Neural progenitor cell (in vitro differentiated cells): ENCODE measurements at regions not wholly inside any gene's neighbourhood (a gene's known extent, or its start where the extent isn't known, plus 50 kb on each side); places are given as distances from the start of the nearest gene placed in this dataset.
A peak's percentile ranks its signal among the peaks of the same experiment; 100 is the strongest.
"Not testable (repeated sequence)": the region's sequence is repeated elsewhere in the genome, so short reads cannot be mapped to it uniquely, and the experiment has no call there.

Experiments used
- DNase-seq: peaks from one replicate; pipeline ENCODE4 v3.0.0-alpha.2; 2016; ENCODE audit warnings: low spot score
- H2AFZ ChIP-seq: fragments of 200-600 bp; sonication (generic); replicated peaks from 2 replicates; pipeline ENCODE4 v1.6.1; 2016; ENCODE audit warnings: antibody characterized with exemption
- H3F3A ChIP-seq: fragments of 200-600 bp; sonication (generic); 2 replicates; pipeline ENCODE4 v1.6.1; 2016; ENCODE audit warnings: antibody characterized with exemption, low read depth
- H3K27ac ChIP-seq: fragments of 200-600 bp; sonication (generic); 2 replicates; pipeline ENCODE4 v1.5.1; 2016; ENCODE audit warnings: mild to moderate bottlenecking
- H3K27me3 ChIP-seq: fragments of 200-600 bp; sonication (generic); 2 replicates; pipeline ENCODE4 v1.6.1; 2016; ENCODE audit warnings: mild to moderate bottlenecking, moderate library complexity
- H3K36me3 ChIP-seq: fragments of 200-600 bp; sonication (generic); 2 replicates; pipeline ENCODE4 v1.5.1; 2016
- H3K4me1 ChIP-seq: fragments of 200-600 bp; sonication (generic); 2 replicates; pipeline ENCODE4 v1.6.1; 2016; ENCODE audit warnings: mixed run types
- H3K4me2 ChIP-seq: fragments of 200-600 bp; sonication (generic); 2 replicates; pipeline ENCODE4 v1.6.1; 2016
- H3K4me3 ChIP-seq: fragments of 200-600 bp; sonication (generic); 2 replicates; pipeline ENCODE4 v1.5.1; 2016
- H3K79me2 ChIP-seq: fragments of 200-600 bp; sonication (generic); 2 replicates; pipeline ENCODE4 v1.6.1; 2016; ENCODE audit warnings: low read depth
- H3K9ac ChIP-seq: fragments of 200-600 bp; sonication (generic); 2 replicates; pipeline ENCODE4 v1.6.1; 2016
- H3K9me3 ChIP-seq: fragments of 200-600 bp; sonication (generic); 2 replicates; pipeline ENCODE4 v1.5.1; 2016; ENCODE audit warnings: low read depth
- H4K20me1 ChIP-seq: fragments of 200-600 bp; sonication (generic); 2 replicates; pipeline ENCODE4 v1.6.1; 2016; ENCODE audit warnings: low read depth
- H3K27ac Mint-ChIP-seq: 3 replicates; pipeline ENCODE4 v1.8.0; 2021; ENCODE audit warnings: mixed read lengths
- H3K27me3 Mint-ChIP-seq: 2 replicates; pipeline ENCODE4 v1.8.0; 2022; ENCODE audit warnings: low read depth, mild to moderate bottlenecking, inconsistent platforms, moderate library complexity, mixed read lengths; ENCODE audit not compliant: insufficient read depth
- H3K36me3 Mint-ChIP-seq: 3 replicates; pipeline ENCODE4 v1.8.0; 2021; ENCODE audit warnings: mixed read lengths
- H3K4me1 Mint-ChIP-seq: 3 replicates; pipeline ENCODE4 v1.8.0; 2021; ENCODE audit warnings: mixed read lengths
- H3K4me3 Mint-ChIP-seq: 3 replicates; pipeline ENCODE4 v1.8.0; 2021; ENCODE audit warnings: mild to moderate bottlenecking, moderate library complexity, mixed read lengths
- H3K9me3 Mint-ChIP-seq: 3 replicates; pipeline ENCODE4 v1.8.0; 2020; ENCODE audit warnings: mixed read lengths
- EZH2 ChIP-seq: fragments of 200-600 bp; sonication (generic); IDR thresholded peaks from 2 replicates; pipeline ENCODE4 v1.6.1; 2017; ENCODE audit warnings: antibody characterized with exemption, mild to moderate bottlenecking, moderate library complexity
- EZH2phosphoT487 ChIP-seq: fragments of 200-600 bp; sonication (generic); IDR thresholded peaks from 2 replicates; pipeline ENCODE4 v1.6.1; 2017; ENCODE audit warnings: antibody characterized with exemption
- TF ChIP-seq, protein P1 (sequence below): fragments of 200-600 bp; sonication (generic); IDR thresholded peaks from 2 replicates; pipeline ENCODE4 v1.5.1; 2017; ENCODE audit warnings: antibody characterized with exemption, mild to moderate bottlenecking

DNA sequence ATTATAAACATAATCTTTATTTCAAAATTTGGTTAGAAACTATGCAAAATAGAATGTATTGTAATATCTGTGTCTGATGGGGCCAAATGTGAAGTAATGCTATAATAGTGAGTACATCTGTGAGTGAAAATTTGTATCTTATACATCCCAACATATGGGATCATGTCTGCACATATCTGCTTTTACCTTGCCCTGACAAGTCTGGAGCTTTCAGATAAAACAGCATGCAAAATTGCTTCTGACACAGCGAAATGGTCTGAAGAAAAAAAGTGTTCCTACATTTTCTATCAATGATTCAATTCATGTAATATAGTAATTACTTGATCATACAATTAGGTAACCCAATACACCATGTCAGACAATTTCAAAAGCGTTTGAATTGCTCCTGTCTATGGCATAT, 58.1 kb upstream of the P3H2 start:
- DNase-seq, result no peak
- Mint-ChIP-seq H3K9me3 (peaks cover 5% of the 10 kb centered on the region), H3K36me3 (no peaks in the 10 kb centered on the region), H3K27ac (no peak overlapping the region), H3K4me1 (peaks cover 29% of the 10 kb centered on the region), H3K27me3 (no peaks in the 10 kb centered on the region), H3K4me3 (no peak overlapping the region)
- TF ChIP-seq, protein P1, sequence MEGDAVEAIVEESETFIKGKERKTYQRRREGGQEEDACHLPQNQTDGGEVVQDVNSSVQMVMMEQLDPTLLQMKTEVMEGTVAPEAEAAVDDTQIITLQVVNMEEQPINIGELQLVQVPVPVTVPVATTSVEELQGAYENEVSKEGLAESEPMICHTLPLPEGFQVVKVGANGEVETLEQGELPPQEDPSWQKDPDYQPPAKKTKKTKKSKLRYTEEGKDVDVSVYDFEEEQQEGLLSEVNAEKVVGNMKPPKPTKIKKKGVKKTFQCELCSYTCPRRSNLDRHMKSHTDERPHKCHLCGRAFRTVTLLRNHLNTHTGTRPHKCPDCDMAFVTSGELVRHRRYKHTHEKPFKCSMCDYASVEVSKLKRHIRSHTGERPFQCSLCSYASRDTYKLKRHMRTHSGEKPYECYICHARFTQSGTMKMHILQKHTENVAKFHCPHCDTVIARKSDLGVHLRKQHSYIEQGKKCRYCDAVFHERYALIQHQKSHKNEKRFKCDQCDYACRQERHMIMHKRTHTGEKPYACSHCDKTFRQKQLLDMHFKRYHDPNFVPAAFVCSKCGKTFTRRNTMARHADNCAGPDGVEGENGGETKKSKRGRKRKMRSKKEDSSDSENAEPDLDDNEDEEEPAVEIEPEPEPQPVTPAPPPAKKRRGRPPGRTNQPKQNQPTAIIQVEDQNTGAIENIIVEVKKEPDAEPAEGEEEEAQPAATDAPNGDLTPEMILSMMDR, result no peak
- Histone ChIP-seq H2AFZ (no peak overlapping the region), H3K9me3 (no peaks in the 10 kb centered on the region), H3K9ac (no peak overlapping the region), H3K27me3 (no peaks in the 10 kb centered on the region), H3K27ac (no peak overlapping the region), H3K79me2 (no peaks in the 10 kb centered on the region), H3K4me1 (peaks cover 13% of the 10 kb centered on the region), H3K36me3 (no peaks in the 10 kb centered on the region), H3K4me2 (no peak overlapping the region), H3F3A (no peaks in the 10 kb centered on the region), H3K4me3 (no peak overlapping the region), H4K20me1 (no peaks in the 10 kb centered on the region)

DNA sequence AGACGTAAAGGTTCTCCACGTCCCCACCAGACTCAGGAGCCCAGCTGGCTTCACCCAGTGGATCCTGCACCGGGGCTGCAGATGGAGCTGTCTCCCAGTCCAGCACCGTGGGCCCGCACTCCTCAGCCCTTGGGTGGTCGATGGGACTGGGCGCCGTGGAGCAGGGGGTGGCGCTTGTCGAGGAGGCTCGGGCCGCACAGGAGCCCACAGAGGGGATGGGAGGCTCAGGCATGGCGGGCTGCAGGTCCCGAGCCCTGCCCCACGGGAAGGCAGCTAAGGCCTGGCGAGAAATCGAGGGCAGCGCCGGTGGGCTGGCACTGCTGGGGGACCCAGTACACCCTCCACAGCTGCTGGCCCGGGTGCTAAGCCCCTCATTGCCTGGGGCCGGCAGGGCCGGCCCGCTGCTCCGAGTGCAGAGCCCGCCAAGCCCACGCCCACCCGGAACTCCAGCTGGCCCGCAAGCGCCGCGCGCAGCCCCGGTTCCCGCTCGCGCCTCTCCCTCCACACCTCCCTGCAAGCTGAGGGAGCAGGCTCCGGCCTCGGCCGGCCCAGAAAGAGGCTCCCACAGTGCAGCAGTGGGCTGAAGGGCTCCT, 56.3 kb upstream of the P3H2 start:
- peaks cover 36% of the 10 kb centered on the region for H3K4me1 Mint-ChIP-seq
- H3K36me3 ChIP-seq, DNase-seq, H3K4me3 ChIP-seq, H3F3A ChIP-seq, H4K20me1 ChIP-seq, H2AFZ ChIP-seq, H3K79me2 ChIP-seq, H3K9me3 Mint-ChIP-seq, H3K4me3 Mint-ChIP-seq, H3K9me3 ChIP-seq, H3K27ac ChIP-seq, H3K9ac ChIP-seq, H3K27ac Mint-ChIP-seq, H3K4me1 ChIP-seq, H3K27me3 Mint-ChIP-seq, H3K36me3 Mint-ChIP-seq, H3K4me2 ChIP-seq, H3K27me3 ChIP-seq: not testable (repeated sequence)

DNA sequence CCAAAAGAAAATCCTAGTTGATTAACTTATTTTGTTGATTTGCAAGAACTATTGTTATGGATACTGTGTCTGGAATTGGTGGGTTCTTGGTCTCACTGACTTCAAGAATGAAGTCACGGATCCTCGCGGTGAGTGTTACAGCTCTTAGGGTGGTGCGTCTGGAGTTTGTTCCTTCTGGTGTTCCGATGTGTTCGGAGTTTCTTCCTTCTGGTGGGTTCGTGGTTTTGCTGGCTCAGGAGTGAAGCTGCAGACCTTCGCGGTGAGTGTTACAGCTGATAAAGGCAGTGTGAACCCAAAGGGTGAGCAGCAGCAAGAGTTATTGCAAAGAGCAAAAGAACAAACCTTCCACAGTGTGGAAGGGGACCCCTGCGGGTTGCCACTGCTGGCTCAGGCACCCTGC, 55.4 kb upstream of the P3H2 start:
- H3K4me1 Mint-ChIP-seq, result peaks cover 38% of the 10 kb centered on the region
- not testable (repeated sequence) for H3F3A ChIP-seq, H2AFZ ChIP-seq, H3K9ac ChIP-seq, H4K20me1 ChIP-seq, H3K27me3 ChIP-seq, H3K36me3 Mint-ChIP-seq, DNase-seq, H3K79me2 ChIP-seq, H3K4me2 ChIP-seq, H3K27ac ChIP-seq, H3K9me3 Mint-ChIP-seq, H3K36me3 ChIP-seq, H3K27me3 Mint-ChIP-seq, H3K4me3 ChIP-seq, H3K4me3 Mint-ChIP-seq, H3K9me3 ChIP-seq, H3K4me1 ChIP-seq
- H3K27ac Mint-ChIP-seq, result peak overlapping the region; percentile 64

DNA sequence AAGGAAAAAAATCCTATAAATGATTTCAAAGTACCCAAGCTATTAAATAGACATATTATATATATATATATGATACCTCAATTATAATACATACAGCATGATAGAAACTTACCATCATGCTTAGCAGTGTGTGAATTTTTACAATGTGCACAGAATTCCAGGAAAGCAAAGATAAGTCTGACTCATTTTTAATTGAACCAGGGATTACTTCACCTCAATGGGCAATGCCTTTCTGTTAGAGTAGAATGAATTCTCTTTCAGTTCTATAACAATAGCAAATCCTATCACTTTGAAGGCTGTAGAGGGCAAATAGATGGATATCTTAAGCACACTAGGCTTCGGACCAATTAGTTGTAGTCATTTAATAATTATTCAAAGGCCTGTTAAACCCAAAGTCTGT, 54.8 kb upstream of the P3H2 start:
- no peaks in the 10 kb centered on the region for H3K36me3 ChIP-seq
- no peak overlapping the region for H3K9ac ChIP-seq
- H3K9me3 Mint-ChIP-seq, result peaks cover 5% of the 10 kb centered on the region
- TF ChIP-seq EZH2phosphoT487, result no peak
- TF ChIP-seq EZH2, result no peak
- TF ChIP-seq, protein P1, result no peak
- H4K20me1 ChIP-seq, result no peaks in the 10 kb centered on the region
- H3K27ac ChIP-seq, result no peak overlapping the region
- H3K27me3 Mint-ChIP-seq, result no peaks in the 10 kb centered on the region
- H3K36me3 Mint-ChIP-seq, result no peaks in the 10 kb centered on the region
- H3F3A ChIP-seq, result no peaks in the 10 kb centered on the region
- H3K4me1 Mint-ChIP-seq, result peaks cover 38% of the 10 kb centered on the region
- H3K4me2 ChIP-seq, result no peak overlapping the region
- H3K4me1 ChIP-seq, result peaks cover 5% of the 10 kb centered on the region
- no peaks in the 10 kb centered on the region for H3K27me3 ChIP-seq
- H3K27ac Mint-ChIP-seq, result no peak overlapping the region
- peak; percentile 30 for DNase-seq
- H3K4me3 Mint-ChIP-seq, result no peak overlapping the region
- H3K9me3 ChIP-seq, result no peaks in the 10 kb centered on the region
- no peak overlapping the region for H2AFZ ChIP-seq
- H3K4me3 ChIP-seq, result no peak overlapping the region
- no peaks in the 10 kb centered on the region for H3K79me2 ChIP-seq
